MCF 10A (cell line): ENCODE measurements at regions not wholly inside any gene's neighbourhood (a gene's known extent, or its start where the extent isn't known, plus 50 kb on each side); places are given as distances from the start of the nearest gene placed in this dataset.
"Not testable (repeated sequence)": the region's sequence is repeated elsewhere in the genome, so short reads cannot be mapped to it uniquely, and the experiment has no call there.

Source experiments
- BruUV-seq: library from RNA; stranded (reverse); fragments of 400-500 nt; replicated peaks from 2 replicates; lab custom pipeline; 2021; lab: Mats Ljungman, UMichigan
- CTCF ChIA-PET: fragments of 300-600 bp; sonication (Branson Sonifier 250); formaldehyde crosslinking; extraction: SDS; loops from one replicate; lab custom pipeline; 2021; ENCODE audit warnings: antibody characterized with exemption, inconsistent platforms; lab: Yijun Ruan, JAX
- POLR2A ChIA-PET: fragments of 300-600, 350-650 bp; sonication (Branson Sonifier 250); formaldehyde crosslinking; extraction: SDS; loops from one replicate; lab custom pipeline; 2020; ENCODE audit warnings: antibody characterized with exemption, inconsistent platforms; lab: Yijun Ruan, JAX
- DNase-seq: peaks from one replicate; pipeline ENCODE4 v3.0.0-alpha.2; 2018; ENCODE audit not compliant: unreplicated experiment
- H3K27ac Mint-ChIP-seq: one replicate; pipeline ENCODE4 v1.8.0; 2022; ENCODE audit warnings: mild to moderate bottlenecking, low read depth, mixed read lengths; ENCODE audit not compliant: unreplicated experiment
- H3K27me3 Mint-ChIP-seq: one replicate; pipeline ENCODE4 v1.8.0; 2022; ENCODE audit warnings: mixed read lengths; ENCODE audit not compliant: insufficient read depth, unreplicated experiment
- H3K36me3 Mint-ChIP-seq: one replicate; pipeline ENCODE4 v1.8.0; 2022; ENCODE audit warnings: mild to moderate bottlenecking, moderate library complexity, mixed read lengths; ENCODE audit not compliant: insufficient read depth, unreplicated experiment
- H3K4me1 Mint-ChIP-seq: one replicate; pipeline ENCODE4 v1.8.0; 2022; ENCODE audit warnings: mixed read lengths; ENCODE audit not compliant: insufficient read depth, unreplicated experiment
- H3K4me3 Mint-ChIP-seq: one replicate; pipeline ENCODE4 v1.8.0; 2022; ENCODE audit warnings: mild to moderate bottlenecking, moderate library complexity, mixed read lengths; ENCODE audit not compliant: unreplicated experiment
- H3K9me3 Mint-ChIP-seq: one replicate; pipeline ENCODE4 v1.8.0; 2022; ENCODE audit warnings: mixed read lengths; ENCODE audit not compliant: unreplicated experiment
- CTCF ChIP-seq: fragments of 200-600 bp; IDR thresholded peaks from one replicate; pipeline ENCODE4 v1.8.0; 2022; ENCODE audit warnings: antibody characterized with exemption, mild to moderate bottlenecking; ENCODE audit not compliant: unreplicated experiment
- intact Hi-C: fragments of 100-400 bp; cut with micrococcal nuclease; formaldehyde crosslinking; loops from 2 replicates; pipeline ENCODE4 v1.14.1; 2022

GRCh38 chr12:10453-10852, 56.1 kb upstream of the IQSEC3 start:
- H3K27me3 Mint-ChIP-seq, CTCF ChIA-PET, DNase-seq: not testable (repeated sequence)

GRCh38 chr12:10879-11812, 55.4 kb upstream of the IQSEC3 start:
- not testable (repeated sequence) for H3K4me3 Mint-ChIP-seq

More at GRCh38 chr12:10453-10852, 56.1 kb upstream of the IQSEC3 start:
- H3K4me1 Mint-ChIP-seq, H3K36me3 Mint-ChIP-seq, H3K4me3 Mint-ChIP-seq, H3K9me3 Mint-ChIP-seq, intact Hi-C loops, H3K27ac Mint-ChIP-seq, POLR2A ChIA-PET, BruUV-seq: not testable (repeated sequence)

GRCh38 chr12:12306-12705, 54.3 kb upstream of the IQSEC3 start:
- H3K27me3 Mint-ChIP-seq, H3K27ac Mint-ChIP-seq, DNase-seq, POLR2A ChIA-PET, H3K9me3 Mint-ChIP-seq, BruUV-seq, CTCF ChIA-PET, H3K4me3 Mint-ChIP-seq, H3K36me3 Mint-ChIP-seq, intact Hi-C loops, H3K4me1 Mint-ChIP-seq: not testable (repeated sequence)

More at GRCh38 chr12:10879-11812, 55.4 kb upstream of the IQSEC3 start:
- peak; percentile 21 for TF ChIP-seq CTCF
- H3K9me3 Mint-ChIP-seq, H3K36me3 Mint-ChIP-seq, H3K27me3 Mint-ChIP-seq, intact Hi-C loops, CTCF ChIA-PET, POLR2A ChIA-PET, DNase-seq, H3K4me1 Mint-ChIP-seq, H3K27ac Mint-ChIP-seq: not testable (repeated sequence)
- BruUV-seq, result TSS peak; percentile 28

DNA sequence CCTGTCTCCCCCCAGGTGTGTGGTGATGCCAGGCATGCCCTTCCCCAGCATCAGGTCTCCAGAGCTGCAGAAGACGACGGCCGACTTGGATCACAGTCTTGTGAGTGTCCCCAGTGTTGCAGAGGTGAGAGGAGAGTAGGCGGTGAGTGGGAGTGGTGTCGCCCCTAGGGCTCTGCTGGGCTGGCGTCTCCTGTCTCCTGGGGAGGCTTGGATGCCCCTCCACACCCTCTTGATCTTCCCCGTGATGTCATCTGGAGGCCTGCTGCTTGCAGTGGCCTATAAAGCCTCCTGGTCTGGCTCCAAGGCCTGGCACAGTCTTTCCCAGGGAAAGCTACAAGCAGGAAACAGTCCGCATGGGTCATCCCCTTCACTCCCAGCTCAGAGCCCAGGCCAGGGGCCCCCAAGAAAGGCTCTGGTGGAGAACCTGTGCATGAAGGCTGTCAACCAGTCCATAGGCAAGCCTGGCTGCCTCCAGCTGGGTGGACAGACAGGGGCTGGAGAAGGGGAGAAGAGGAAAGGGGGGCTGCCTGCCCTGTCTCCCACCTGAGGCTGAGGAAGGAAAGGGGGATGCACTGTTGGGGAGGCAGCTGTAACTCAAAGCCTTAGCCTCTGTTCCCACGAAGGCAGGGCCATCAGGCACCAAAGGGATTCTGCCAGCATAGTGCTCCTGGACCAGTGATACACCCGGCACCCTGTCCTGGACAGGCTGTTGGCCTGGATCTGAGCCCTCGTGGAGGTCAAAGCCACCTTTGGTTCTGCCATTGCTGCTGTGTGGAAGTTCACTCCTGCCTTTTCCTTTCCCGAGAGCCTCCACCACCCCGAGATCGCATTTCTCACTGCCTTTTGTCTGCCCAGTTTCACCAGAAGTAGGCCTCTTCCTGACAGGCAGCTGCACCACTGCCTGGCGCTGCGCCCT, 53.6 kb upstream of the IQSEC3 start:
- H3K9me3 Mint-ChIP-seq, H3K4me1 Mint-ChIP-seq, H3K4me3 Mint-ChIP-seq, H3K36me3 Mint-ChIP-seq, intact Hi-C loops, H3K27ac Mint-ChIP-seq, CTCF ChIA-PET, DNase-seq, H3K27me3 Mint-ChIP-seq, POLR2A ChIA-PET: not testable (repeated sequence)
- TSS peak; percentile 17 for BruUV-seq

GRCh38 chr12:13841-14240, 52.7 kb upstream of the IQSEC3 start:
- CTCF ChIA-PET, H3K4me3 Mint-ChIP-seq, H3K4me1 Mint-ChIP-seq, H3K27ac Mint-ChIP-seq, BruUV-seq, POLR2A ChIA-PET, H3K9me3 Mint-ChIP-seq, H3K36me3 Mint-ChIP-seq, H3K27me3 Mint-ChIP-seq, intact Hi-C loops: not testable (repeated sequence)
- peak; percentile 64 for DNase-seq

- BruUV-seq, H3K9me3 Mint-ChIP-seq, H3K36me3 Mint-ChIP-seq, H3K4me1 Mint-ChIP-seq, H3K4me3 Mint-ChIP-seq, DNase-seq, H3K27ac Mint-ChIP-seq, H3K27me3 Mint-ChIP-seq, intact Hi-C loops, POLR2A ChIA-PET, CTCF ChIA-PET: not testable (repeated sequence)
Measured at GRCh38 chr12:14696-15095, 51.9 kb upstream of the IQSEC3 start.

DNA sequence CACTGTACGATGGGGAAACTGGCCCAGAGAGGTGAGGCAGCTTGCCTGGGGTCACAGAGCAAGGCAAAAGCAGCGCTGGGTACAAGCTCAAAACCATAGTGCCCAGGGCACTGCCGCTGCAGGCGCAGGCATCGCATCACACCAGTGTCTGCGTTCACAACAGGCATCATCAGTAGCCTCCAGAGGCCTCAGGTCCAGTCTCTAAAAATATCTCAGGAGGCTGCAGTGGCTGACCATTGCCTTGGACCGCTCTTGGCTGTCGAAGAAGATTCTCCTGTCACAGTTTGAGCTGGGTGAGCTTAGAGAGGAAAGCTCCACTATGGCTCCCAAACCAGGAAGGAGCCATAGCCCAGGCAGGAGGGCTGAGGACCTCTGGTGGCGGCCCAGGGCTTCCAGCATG, 51.2 kb upstream of the IQSEC3 start:
- H3K4me1 Mint-ChIP-seq, H3K4me3 Mint-ChIP-seq, H3K9me3 Mint-ChIP-seq, POLR2A ChIA-PET, H3K36me3 Mint-ChIP-seq, H3K27me3 Mint-ChIP-seq, intact Hi-C loops, DNase-seq, CTCF ChIA-PET, H3K27ac Mint-ChIP-seq, BruUV-seq: not testable (repeated sequence)

- H3K27ac Mint-ChIP-seq, H3K4me3 Mint-ChIP-seq, H3K9me3 Mint-ChIP-seq, BruUV-seq, DNase-seq, CTCF ChIA-PET, intact Hi-C loops, H3K27me3 Mint-ChIP-seq, POLR2A ChIA-PET, H3K4me1 Mint-ChIP-seq: not testable (repeated sequence)
- H3K36me3 Mint-ChIP-seq, result peaks cover 12% of the 10 kb centered on the region
Measured at GRCh38 chr12:16019-16418, 50.5 kb upstream of the IQSEC3 start.
